ENCODE measurements at regions not wholly inside any gene's neighbourhood (a gene's known extent, or its start where the extent isn't known, plus 50 kb on each side); places are given as distances from the start of the nearest gene placed in this dataset.

GRCh38 chr7:82559193-82559805, 115.7 kb upstream of the CACNA2D1 start (continued):
- TF ChIP-seq BHLHE40 (IDR thresholded peaks at IDR 0.05; ENCODE audit: borderline replicate concordance in 1 of 2, low read depth in 2 of 2, low read length in 1 of 2) (peak; percentile 10 to 53; a peak in 1 of 4 replicates), RUNX3 (IDR thresholded peaks at IDR 0.05; ENCODE audit: low read length) (no peak), BRCA1 (IDR thresholded peaks at IDR 0.05; ENCODE audit: low read depth, low read length) (no peak), BACH1 (IDR thresholded peaks at IDR 0.05; ENCODE audit: borderline replicate concordance) (no peak), LARP7 (IDR thresholded peaks at IDR 0.05) (no peak), SUZ12 (IDR thresholded peaks at IDR 0.05; ENCODE audit: unreplicated experiment) (no peak), ZNF384 (IDR thresholded peaks at IDR 0.05; ENCODE audit: borderline replicate concordance, low read depth, low read length) (no peak), ATF2 (IDR thresholded peaks at IDR 0.05; ENCODE audit: low read length) (no peak), SREBF1 (IDR thresholded peaks at IDR 0.05; ENCODE audit: low read length) (no peak), POU2F2 (IDR thresholded peaks at IDR 0.05; ENCODE audit: borderline replicate concordance, low read depth, low read length) (no peak), IRF3 (IDR thresholded peaks at IDR 0.05) (no peak), EGR1 (IDR thresholded peaks at IDR 0.05; ENCODE audit: borderline replicate concordance in 1 of 2, low read depth in 2 of 2, low read length in 2 of 2) (no peak), CHD4 (IDR thresholded peaks at IDR 0.05) (no peak), TCF7 (IDR thresholded peaks at IDR 0.05; ENCODE audit: borderline replicate concordance) (no peak), NFIC (IDR thresholded peaks at IDR 0.05; ENCODE audit: low read depth, low read length) (no peak), BMI1 (IDR thresholded peaks at IDR 0.05; ENCODE audit: borderline replicate concordance) (peak; percentile 88), DPF2 (IDR thresholded peaks at IDR 0.05) (0 out of 2 replicates have a peak, but pooled peaks have one; percentile 61), IKZF2 (IDR thresholded peaks at IDR 0.05) (no peak), EP300 (IDR thresholded peaks at IDR 0.05; ENCODE audit: borderline replicate concordance in 1 of 2, control insufficient read depth in 1 of 2, low read depth in 2 of 2, low read length in 2 of 2) (peak in 1 of 2 experiments; percentile 69; a peak in 2 of 4 replicates), JUNB (IDR thresholded peaks at IDR 0.05) (no peak), YBX1 (IDR thresholded peaks at IDR 0.05) (no peak), RAD51 (IDR thresholded peaks at IDR 0.05) (no peak), CREB1 (IDR thresholded peaks at IDR 0.05; ENCODE audit: low read depth) (no peak), PKNOX1 (IDR thresholded peaks at IDR 0.05) (no peak; the same call in 1 of the 2 replicates), NKRF (conservative IDR thresholded peaks at IDR 0.05) (peak; percentile 47; the same call in 1 of the 2 replicates), SMARCA5 (IDR thresholded peaks at IDR 0.05) (0 out of 2 replicates have a peak, but pooled peaks have one; percentile 41), SIX5 (IDR thresholded peaks at IDR 0.05; ENCODE audit: low read depth, low read length, severe bottlenecking) (no peak), CHD2 (IDR thresholded peaks at IDR 0.05; ENCODE audit: borderline replicate concordance, low read depth, low read length) (no peak)
